ENCODE measurements at regions not wholly inside any gene's neighbourhood (a gene's known extent, or its start where the extent isn't known, plus 50 kb on each side); places are given as distances from the start of the nearest gene placed in this dataset.

DNA sequence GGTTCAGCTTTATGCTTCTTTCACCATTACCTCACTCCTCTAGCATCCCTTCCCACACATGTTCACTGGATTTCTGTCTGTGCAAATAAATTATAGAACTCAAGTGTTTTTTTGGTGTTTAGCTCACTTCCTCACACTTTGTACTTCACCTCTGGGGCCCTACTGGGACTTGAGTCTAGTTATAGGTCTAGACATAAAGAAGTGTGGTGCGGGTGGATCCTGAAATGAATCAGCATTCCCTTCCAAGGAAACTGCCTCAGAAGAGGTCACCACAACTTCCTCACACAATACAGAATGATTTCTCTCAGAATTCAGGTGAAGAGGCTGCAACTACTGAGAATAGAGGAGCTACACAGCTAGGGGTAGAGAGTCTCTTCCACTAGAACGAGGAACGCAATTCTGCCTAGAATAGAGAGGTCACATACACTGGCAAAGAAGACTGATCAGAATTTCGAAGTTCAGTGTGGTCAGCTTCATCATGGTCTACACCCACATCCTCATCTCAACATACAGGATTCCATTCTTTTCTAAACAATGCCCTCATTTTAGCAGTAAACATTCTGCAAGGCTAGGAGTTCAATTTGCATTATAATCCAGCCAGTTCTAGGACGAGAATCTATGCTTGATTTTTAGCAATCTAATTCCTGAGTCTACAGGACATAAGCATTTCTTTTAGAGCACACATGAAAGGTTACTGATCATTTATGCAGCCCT, 938.7 kb upstream of the PHF14 start:
- DNase-seq: no peak

DNA sequence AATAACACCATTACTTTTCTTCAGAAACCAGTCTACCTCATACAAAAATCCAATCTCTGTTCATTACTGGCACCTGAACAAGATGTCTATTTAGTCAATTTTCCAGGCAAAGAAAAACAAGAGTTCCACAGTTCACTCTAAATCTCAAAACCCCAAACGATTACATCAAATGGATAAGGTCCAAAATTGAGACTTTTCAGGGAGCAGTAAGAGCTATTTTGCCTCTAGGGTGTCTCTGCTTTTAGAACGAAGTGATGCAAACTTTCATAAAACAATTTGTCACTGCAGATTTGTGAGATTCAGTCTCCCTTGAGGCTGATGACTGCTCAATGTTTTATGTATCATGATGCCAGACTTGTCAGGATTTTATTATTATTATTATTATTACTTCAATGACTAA, 937.0 kb upstream of the PHF14 start:
- no peak for DNase-seq

DNA sequence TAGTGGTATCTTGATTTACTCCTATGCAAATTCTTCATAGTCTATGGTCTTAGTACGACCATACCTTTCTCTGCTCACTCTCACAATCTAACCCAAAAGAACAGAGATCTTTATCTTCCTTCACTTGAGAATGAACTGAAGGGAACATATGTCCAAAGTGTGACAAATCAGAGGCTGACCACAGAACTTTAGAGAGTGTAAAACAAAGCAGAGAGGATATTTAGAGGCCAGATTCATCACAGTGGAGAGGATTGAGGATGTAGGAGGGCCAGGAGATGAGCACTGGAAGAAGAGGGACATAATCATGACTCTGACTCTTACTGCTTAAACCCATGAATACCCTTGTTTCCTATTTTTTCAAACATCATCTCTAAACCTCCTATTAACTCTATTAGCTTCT, 935.3 kb upstream of the PHF14 start:
- no peak for DNase-seq

DNA sequence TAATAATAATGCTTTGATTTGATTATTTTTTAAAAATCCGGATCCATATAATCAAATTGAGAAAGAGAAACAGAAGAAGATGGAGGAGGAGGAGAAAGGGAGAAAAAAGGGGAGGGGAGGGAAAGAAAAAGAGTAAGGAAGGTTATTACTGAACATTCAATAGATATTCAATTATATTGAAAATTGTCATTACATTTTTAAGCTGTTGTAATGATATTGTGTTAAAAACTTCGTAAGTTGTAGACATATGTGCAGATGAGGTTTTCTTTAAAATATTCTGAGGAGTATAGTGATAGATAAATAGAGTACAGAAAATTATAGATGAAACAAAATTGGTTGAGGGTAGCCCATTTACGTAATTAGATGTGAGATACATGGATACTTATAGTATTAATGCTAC, 933.0 kb upstream of the PHF14 start:
- no peak for DNase-seq

DNA sequence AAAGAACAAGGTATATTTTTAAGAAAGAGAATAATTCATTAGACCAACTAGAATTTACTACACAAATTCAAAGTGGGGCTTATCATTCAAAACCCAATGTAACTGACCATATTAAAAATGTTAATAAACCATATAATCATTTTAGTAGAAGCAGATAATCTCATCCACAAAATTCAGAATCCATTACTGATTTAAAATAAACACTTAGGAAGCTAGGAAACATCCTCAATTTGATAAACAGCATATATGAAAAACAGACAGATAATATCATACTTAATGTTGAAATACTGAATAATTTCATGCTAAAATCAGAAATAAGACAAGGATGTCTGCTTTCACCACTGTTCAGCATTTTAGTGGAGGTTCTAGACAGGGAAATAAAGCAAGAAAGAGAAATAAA, 902.8 kb upstream of the PHF14 start:
- no peak for DNase-seq

DNA sequence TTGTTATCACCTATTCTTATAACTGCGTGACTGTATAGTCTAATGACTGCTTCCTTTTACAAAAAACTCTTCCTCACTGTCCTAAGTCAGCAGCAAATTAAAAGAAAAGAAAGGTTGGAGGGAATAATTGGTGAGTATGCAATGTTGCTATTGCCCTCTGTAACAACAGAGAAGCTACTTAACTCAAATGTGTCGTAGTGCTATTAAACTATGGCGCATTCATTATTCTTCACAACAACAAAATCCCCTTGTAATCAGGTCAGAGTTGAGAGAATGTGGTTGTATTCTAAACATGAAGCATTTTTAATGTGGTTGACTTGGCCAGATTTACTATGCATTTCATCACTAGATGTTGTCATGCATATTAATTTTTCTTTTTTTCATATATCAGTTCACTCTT, 897.8 kb upstream of the PHF14 start:
- no peak for DNase-seq

DNA sequence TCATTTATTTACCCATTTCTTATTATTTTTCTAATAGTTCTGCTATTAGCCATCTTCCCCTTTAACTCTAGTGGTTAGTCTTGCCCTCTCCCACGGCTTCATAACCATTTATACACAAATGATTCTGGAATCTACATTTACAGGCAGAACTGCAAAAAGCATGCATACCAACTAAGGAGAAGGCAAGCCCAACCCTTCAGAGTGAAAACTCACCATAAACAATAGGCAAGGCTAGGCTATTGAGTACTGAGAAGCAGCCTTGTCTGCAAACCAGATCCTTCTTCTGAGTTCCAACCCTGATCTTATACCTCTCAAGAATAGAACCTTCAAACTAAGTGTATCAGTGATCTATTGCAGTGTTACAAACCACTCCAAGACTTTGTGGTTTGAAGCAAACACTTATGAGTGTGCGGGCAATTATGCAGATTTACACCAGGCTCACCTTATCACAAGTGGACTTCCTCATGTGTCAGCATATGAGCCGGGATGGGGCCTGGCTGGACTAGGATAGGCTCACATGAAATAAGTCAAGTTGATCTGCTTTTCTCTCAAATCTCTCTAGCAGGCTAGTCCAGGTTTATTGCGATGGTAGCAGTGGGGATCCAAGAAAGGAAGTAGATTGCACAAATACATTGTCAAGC, 896.9 kb upstream of the PHF14 start:
- no peak for DNase-seq

DNA sequence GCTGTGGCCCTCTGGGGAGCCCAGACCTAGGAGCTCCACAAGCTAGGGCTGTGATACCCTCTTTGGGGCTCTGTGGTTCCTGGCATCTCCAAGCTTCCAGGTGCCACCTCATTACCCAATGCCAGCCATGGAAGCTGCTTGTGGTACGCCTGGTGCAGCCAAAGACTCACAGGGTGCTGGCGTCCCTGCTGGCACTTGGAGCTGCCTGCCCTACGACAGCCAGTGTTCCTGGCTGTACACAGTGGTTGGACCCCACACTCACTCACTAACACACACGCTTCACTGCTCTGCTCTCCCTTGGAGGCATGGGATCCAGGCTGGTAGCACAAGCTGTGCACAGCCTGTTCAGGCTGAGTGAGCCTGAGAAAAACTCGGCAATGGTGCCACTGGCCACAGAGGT, 894.1 kb upstream of the PHF14 start:
- no peak for DNase-seq

DNA sequence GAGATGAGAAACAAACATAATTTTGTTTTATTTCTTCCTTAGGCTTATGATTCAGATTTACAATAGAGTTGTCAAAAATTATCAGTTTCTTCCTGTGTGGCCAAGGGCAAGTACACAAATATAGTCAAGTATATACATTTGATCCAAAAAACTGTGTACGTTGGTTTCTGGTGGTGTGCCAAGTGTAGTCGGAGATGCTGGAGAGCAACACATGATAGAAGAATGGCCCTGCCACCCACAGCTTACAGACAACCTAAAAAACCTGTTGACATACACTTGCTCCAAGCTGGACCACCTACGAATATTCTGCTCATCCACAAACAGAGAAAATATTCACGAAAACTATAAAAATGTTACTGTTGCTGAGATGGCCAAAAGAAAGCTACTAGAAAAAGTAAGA, 890.8 kb upstream of the PHF14 start:
- DNase-seq: no peak

DNA sequence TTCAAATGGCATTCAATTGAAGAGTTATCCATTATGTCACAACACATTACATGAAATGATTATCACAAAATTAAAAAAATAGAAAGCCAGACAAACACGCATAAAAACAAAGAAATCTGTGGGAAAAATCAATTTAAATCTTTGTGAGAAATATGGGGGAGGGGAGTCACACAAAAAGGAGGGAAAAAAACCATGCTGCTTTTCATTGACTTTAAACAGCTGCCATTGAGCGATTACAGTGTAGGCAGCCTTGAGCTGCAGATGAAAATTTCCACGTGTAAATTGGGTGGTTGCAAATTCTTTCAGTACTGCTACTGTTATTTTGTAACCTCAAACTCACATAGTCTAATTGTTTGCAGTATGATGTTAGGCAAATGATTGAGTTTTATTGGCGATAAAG, 889.9 kb upstream of the PHF14 start:
- DNase-seq: no peak

DNA sequence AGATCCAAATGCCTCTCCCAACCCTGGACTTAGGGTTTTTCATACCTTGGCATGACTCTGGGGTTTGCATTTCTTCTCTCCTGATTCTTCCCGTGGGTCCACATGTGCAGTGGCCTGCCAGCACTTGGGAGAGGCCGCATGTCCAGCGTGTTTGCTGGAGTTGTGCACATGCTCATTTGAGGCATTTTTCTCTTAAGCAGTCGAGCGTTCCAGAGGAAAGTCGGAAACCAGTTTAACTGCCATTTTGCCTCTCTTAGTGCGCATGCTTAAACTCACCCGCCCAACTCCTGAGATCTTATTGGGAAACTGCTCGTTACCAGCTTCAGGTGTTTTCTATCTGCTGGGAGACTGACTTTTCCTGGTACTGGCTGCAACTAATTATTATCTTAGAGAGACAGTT, 888.4 kb upstream of the PHF14 start:
- no peak for DNase-seq

DNA sequence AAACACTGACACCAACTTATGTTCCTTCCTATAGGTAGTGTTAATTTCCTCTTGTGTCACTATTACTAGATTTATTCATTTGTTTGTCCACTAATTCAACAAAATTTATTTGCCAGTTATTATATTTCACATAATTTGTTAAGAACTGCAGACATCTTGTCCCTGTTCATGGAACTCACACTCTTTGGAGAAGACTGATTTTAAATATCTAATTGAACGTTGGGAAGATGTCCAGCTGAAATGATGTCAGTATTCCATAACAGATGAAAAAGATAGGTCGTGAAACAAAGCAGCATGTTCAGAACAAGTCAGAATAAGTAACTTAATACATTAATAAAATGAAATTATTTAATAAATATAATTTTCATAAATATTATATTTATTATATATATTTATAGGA, 873.1 kb upstream of the PHF14 start:
- no peak for DNase-seq

DNA sequence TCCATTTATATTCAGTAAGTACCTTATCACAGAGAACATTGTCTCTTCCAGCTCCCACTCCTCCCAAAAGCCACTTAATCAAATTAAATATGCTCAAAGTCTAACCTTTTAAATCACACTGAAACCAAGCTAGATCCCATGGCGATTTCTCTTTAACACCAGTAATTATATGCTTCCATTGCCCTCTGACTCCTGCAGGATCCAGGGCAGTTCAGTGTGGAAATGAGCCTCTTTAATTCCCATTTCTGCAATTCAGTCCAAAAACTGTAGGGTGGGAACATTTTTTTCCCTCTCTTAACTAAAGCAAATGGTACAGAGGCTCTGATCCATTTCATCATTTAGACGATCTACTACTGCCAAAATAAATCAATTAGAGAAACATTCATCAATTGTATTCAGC, 872.3 kb upstream of the PHF14 start:
- DNase-seq: no peak

DNA sequence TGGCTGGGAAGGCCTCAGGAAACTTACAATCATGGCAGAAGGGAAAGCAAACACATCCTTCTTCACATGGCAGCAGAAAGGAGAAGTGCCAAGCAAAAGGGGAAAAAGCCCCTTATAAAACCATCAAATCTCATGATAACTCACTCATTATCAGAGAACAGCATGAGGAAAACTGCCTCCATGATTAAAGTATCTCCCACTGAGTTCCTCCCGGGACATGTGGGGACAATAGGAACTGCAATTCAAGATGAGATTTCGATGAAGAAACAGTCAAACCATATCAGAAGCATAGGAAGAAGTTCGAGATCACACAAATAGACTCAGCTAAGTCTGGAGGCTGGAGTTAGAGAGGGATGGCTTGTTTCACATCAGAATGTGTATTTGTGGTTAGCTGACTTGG, 869.4 kb upstream of the PHF14 start:
- no peak for DNase-seq

DNA sequence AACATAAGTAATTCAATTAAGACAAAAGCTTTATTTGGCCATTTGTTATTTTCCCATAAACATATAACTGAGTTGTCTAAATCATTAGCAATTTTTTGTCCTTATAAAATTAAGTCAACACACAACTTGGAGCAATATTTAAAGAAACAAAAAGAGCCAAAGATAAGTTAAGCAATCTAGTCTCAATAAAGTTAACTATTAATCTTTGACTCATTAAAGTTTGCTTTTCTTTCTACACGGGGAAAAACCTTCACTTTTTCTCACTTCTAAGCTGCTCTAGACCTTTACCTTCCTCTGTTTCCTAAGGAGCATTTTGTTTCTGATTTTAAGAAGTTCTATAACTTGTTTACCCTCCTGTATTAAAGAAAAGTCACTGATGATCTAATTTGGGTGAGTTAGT, 867.1 kb upstream of the PHF14 start:
- no peak for DNase-seq

DNA sequence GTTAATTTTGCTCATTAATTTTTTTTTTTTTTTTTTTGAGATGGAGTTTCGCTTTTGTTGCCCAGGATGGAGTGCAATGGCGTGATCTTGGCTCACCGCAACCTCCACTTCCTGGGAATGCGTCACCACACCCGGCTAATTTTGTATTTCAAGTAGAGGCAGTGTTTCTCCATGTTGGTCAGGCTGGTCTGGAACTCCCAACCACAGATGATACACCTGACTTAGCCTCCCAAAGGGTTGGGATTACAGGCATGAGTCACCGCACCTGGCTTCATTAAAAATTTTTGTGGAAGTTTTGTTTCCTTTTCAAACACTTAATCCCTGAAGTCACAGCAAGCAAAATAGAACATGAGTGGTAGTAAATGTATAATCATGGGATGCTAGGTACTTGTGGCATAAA, 857.2 kb upstream of the PHF14 start:
- DNase-seq: no peak

DNA sequence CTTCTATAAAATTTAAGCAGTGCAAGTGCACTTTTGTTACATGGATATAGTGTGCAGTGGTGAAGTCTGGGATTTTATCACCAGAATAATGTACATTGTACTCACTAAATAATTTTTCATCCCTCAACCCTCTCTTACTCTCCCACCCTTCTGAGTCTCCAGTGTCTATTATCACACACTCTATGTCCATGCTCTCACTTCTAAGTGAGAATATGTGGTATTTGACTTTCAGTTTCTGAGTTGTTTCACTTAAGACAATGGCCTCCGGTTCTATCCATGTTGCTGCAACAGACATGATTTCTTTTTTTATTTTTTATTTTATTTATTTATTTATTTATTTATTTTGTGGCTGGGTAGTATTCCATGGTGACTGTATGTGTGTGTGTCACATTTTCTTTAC, 855.9 kb upstream of the PHF14 start:
- DNase-seq: no peak

DNA sequence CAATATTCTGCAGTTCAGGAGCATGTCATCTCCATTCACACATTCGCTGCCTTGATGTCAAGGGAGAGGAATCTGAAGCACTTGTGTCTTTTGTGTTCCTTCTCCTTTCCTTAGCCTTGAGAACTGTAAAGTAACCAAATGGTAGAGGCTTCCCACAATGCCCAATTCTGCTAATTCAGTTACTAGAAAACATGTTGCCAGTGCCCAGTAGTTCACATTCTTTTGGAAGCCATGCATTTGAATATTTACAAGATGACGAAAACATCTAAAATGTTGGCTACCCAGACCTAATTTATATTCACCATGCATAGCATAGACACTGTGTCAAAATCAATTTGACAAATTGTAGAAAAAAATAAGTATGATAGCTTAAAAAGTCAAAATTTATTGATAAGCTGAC, 852.7 kb upstream of the PHF14 start:
- no peak for DNase-seq

DNA sequence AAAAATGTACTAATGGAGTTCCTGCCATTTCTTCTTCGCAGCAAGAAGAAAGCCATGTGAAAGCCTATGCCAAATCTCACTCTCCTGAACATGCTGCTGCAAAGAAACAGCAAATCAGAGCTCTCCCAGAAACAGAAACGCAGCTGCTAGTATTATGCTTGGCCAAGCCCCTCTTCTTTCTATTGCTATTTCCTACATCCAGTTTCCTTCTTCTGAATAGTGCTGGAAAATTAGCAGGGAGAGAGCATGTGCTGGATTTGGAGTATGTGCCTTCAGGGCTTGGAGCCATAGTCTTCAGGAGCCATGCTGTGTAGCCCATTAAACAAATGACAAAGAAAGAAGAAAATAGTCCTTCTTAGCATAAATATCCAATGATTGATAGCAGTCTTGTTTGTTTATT, 852.0 kb upstream of the PHF14 start:
- peak; percentile 78 for DNase-seq

DNA sequence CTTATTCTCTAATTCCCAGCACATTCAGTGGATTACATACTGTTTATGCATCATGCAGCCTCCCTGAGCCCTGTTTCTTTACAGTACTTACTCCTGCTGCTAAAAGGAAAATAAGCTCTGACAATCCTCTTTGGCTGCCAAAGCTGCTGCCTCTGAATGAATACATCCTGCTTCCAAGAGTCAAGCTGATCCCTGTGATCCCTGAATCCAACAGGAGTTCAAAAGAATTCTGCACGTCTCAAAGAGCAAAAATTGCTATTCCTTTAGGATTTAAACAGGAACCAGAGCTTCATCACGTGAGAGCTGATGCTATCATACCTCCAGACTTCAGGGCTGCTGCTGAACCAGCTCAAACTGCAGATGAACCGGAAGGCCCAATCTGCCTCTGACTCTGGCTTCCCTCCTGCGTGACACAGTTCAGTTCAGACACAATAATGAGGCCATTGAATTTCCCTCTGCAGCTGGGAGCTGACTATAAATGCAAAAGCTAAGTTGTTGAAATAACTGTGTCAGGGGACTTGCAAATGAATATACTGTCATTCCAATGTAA, 851.0 kb upstream of the PHF14 start:
- peak; percentile 22 for DNase-seq

DNA sequence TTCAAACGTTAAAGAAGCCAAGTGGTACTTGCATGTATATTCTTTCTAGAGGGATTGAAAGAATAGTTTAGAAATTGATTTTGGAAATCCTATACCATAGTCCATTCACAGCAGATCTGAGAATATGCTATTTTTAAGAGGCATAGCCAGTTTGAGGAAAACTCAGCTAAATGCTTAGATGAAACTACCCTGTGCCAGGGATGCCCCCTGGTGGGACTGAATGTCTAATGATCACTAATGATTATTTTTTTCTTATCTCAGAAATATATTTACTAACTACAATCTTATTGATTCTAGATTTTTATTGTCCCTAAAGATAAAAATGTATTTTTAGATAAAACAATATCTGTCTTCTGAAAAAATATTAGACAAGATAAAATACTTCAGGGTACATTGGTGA, 844.9 kb upstream of the PHF14 start:
- peak; percentile 44 for DNase-seq

DNA sequence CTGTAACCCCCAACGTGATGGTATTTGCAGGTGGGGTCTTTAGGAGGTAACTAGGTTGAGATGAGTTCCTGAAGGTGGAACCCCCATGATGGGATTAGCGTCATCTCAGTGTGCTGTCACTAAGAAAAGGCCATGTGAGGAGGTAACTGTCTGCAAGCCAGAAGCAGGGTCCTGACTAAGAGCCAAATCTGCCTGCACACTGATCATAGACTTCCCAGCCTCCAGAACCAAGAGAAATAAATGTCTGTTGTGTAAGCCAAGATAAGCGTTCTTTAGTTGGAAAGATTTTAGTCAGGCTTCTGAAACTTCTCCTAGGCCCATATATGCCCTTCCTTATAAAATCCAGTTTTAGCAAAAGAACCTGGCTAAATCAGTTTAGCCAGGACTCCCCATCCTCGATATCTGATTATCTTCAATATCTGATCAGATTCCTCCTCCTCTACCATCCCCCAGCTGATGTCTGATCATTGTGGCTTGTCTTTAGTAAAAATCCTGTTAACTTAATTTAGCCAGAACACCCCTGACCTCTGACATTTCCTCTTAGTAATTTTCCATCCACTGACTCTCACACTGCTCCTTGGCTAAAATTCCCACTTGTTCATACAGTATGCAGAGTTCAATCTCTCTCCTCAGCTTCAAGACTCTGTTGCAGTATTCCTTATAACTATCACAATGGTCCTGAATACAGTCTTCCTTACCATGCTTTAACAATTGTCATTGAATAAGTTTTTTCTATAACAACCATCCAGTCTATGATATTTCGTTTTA, 835.4 kb upstream of the PHF14 start:
- no peak for DNase-seq

DNA sequence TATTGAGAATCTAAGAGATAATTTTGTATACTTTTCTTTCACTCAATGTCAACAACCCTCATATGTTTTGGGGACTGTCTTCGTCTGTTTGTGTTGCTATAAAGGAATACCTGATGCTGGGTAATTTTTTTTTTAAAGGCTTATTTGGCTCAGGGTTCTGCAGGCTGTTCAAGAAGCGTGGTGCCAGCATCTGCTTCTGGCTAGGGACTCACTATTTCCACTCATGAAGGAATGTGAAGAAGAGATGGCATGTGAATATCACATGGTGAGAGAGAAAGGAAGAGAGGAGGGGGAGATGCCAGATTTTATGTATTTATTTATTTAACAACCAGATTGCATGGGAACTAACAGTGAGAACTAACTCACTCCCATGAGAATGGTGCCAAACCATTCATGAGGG, 827.4 kb upstream of the PHF14 start:
- peak; percentile 59 for DNase-seq

DNA sequence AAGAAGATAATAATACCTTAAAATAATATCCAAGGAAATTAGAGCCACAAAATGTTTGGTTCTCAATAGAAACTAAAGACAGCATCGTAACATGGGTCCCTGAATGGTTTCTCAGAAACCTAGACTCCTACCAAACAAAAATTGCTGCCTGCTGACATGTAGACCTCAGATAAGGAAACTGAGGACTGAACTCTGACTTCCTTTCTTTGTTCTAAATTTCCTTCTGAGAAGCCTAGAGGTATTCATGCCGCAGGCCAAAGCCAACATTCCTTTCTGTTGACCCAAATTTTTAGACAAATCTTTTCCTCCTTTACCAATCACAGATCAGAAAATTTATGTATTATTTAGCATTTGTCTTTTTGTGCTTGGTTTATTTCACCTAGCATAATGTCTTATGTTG, 816.7 kb upstream of the PHF14 start:
- no peak for DNase-seq

Measured in NCI-H446 treated with DMSO at 0.1 percent for 48 hours (cell line).